Mesenchymal stem cell (in vitro differentiated cells and primary cell): ENCODE measurements at regions not wholly inside any gene's neighbourhood (a gene's known extent, or its start where the extent isn't known, plus 50 kb on each side); places are given as distances from the start of the nearest gene placed in this dataset.

Experiments
- DNase-seq: peaks from one replicate; pipeline ENCODE4 v3.0.0-alpha.2; 2013
- H2AFZ ChIP-seq: one replicate; pipeline ENCODE4 v1.6.1; 2013; ENCODE audit warnings: low read depth, mild to moderate bottlenecking, control low read depth, inconsistent platforms, low read length, moderate library complexity
- H2AK5ac ChIP-seq: 2 replicates; pipeline ENCODE4 v1.6.1; 2013; ENCODE audit warnings: low read length, moderate library complexity, mild to moderate bottlenecking, inconsistent platforms; ENCODE audit not compliant: severe bottlenecking
- H2BK120ac ChIP-seq: one replicate; pipeline ENCODE4 v1.6.1; 2013; ENCODE audit warnings: low read depth, mild to moderate bottlenecking, inconsistent platforms, low read length, moderate library complexity
- H2BK12ac ChIP-seq, 2 experiments: one replicate each; pipeline ENCODE4 v1.6.1; 2013; ENCODE audit warnings: inconsistent platforms in 2 of 2, low read length in 2 of 2, mild to moderate bottlenecking in 2 of 2, moderate library complexity in 2 of 2, control low read depth in 1 of 2
- H2BK15ac ChIP-seq: one replicate; pipeline ENCODE4 v1.6.1; 2013; ENCODE audit warnings: mild to moderate bottlenecking, low read depth, inconsistent platforms; ENCODE audit not compliant: poor library complexity, severe bottlenecking
- H2BK5ac ChIP-seq: 2 replicates; pipeline ENCODE4 v1.6.1; 2013; ENCODE audit warnings: low read depth, mild to moderate bottlenecking, low read length, control low read depth, inconsistent platforms; ENCODE audit not compliant: poor library complexity, severe bottlenecking
- H3K14ac ChIP-seq, 2 experiments: one replicate each; pipeline ENCODE4 v1.6.1; 2013; ENCODE audit warnings: inconsistent platforms in 2 of 2, low read length in 2 of 2, control low read depth in 1 of 2, mild to moderate bottlenecking in 1 of 2, moderate library complexity in 1 of 2
- H3K18ac ChIP-seq, 2 experiments: one replicate each; pipeline ENCODE4 v1.6.1; 2013; ENCODE audit warnings: inconsistent platforms in 2 of 2, low read length in 2 of 2, control low read depth in 1 of 2, low read depth in 1 of 2, mild to moderate bottlenecking in 1 of 2
- H3K23ac ChIP-seq, 2 experiments: one replicate each; pipeline ENCODE4 v1.6.1; 2013; ENCODE audit warnings: inconsistent platforms in 2 of 2, low read length in 2 of 2, mild to moderate bottlenecking in 2 of 2, moderate library complexity in 2 of 2, control low read depth in 1 of 2
- H3K27ac ChIP-seq: 2 replicates; pipeline ENCODE4 v1.5.1; 2013; ENCODE audit warnings: mild to moderate bottlenecking, moderate library complexity, low read length, control low read depth, inconsistent platforms; ENCODE audit not compliant: poor library complexity, severe bottlenecking
- H3K27me3 ChIP-seq, 2 experiments: 2 replicates each; pipeline versions ENCODE4 v1.6.1 to v1.7.0; 2013; ENCODE audit warnings: low read length in 2 of 2, mild to moderate bottlenecking in 2 of 2, moderate library complexity in 2 of 2, control low read depth in 1 of 2, inconsistent platforms in 1 of 2; ENCODE audit not compliant: control insufficient read depth in 1 of 2, insufficient read depth in 1 of 2
- H3K36me3 ChIP-seq, 2 experiments: 2 replicates each; pipeline versions ENCODE4 v1.6.1 to v1.7.0; 2013; ENCODE audit warnings: low read length in 2 of 2, control low read depth in 1 of 2, inconsistent platforms in 1 of 2, low read depth in 1 of 2, mild to moderate bottlenecking in 1 of 2; ENCODE audit not compliant: insufficient read depth in 2 of 2, control insufficient read depth in 1 of 2
- H3K4ac ChIP-seq, 2 experiments: one replicate each; pipeline ENCODE4 v1.6.1; 2013; ENCODE audit warnings: inconsistent platforms in 2 of 2, low read length in 2 of 2, mild to moderate bottlenecking in 2 of 2, moderate library complexity in 2 of 2, control low read depth in 1 of 2, low read depth in 1 of 2
- H3K4me1 ChIP-seq: 2 replicates; pipeline ENCODE4 v1.6.1; 2013; ENCODE audit warnings: low read depth, low read length, control low read depth; ENCODE audit not compliant: control insufficient read depth, insufficient read depth
- H3K4me2 ChIP-seq: 2 replicates; pipeline ENCODE4 v1.6.1; 2013; ENCODE audit warnings: low read length, mild to moderate bottlenecking, inconsistent platforms; ENCODE audit not compliant: poor library complexity, severe bottlenecking
- H3K4me3 ChIP-seq, 2 experiments: 2 replicates each; pipeline versions ENCODE4 v1.5.1 to v1.7.0; 2013; ENCODE audit warnings: low read length in 2 of 2, mild to moderate bottlenecking in 2 of 2, control low read depth in 1 of 2, low read depth in 1 of 2; ENCODE audit not compliant: insufficient read depth in 1 of 2
- H3K79me1 ChIP-seq: replicated peaks from 2 replicates; pipeline ENCODE4 v1.6.1; 2013; ENCODE audit warnings: mild to moderate bottlenecking, control low read depth, low read length, inconsistent platforms; ENCODE audit not compliant: poor library complexity, severe bottlenecking
- H3K9ac ChIP-seq: 2 replicates; pipeline ENCODE4 v1.7.0; 2013; ENCODE audit warnings: mild to moderate bottlenecking, low read length, moderate library complexity
- H3K9me3 ChIP-seq: 2 replicates; pipeline ENCODE4 v1.7.0; 2013; ENCODE audit warnings: mild to moderate bottlenecking, low read length; ENCODE audit not compliant: control insufficient read depth
- H4K8ac ChIP-seq: one replicate; pipeline ENCODE4 v1.6.1; 2013; ENCODE audit warnings: inconsistent platforms, mild to moderate bottlenecking, low read length, moderate library complexity
- H4K91ac ChIP-seq: one replicate; pipeline ENCODE4 v1.6.1; 2013; ENCODE audit warnings: mild to moderate bottlenecking, low read length, inconsistent platforms
- WGBS: methylation state at CpG from one replicate; pipeline ENCODE4 v1.1.7; 2013; ENCODE audit warnings: mixed read lengths; 5-methylcytosine and 5-hydroxymethylcytosine counted together

DNA sequence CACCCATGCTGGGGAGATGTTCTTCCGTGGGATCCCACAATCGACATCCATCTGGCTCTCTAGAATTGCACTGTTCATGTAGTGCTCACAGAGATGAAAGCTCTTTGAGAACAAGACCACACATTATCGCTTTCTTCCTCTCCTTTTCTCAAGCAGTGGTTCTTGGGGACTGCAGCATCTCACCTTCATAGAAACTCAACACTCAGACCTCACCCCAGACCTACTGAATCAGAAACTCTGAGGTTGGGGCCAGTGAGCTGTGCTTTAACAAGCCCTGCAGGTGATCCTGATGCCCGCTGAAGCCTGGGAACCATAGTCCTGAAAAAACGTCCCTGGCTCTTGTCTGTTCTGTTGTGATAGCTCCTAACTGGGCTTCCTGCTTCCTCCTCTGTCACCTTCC is 251.3 kb upstream of the FGGY start:
- peak overlapping the region; percentile 78 for H4K91ac ChIP-seq
- no peak for DNase-seq
- H3K4ac ChIP-seq, result peak overlapping the region; percentile 90 to 93
- 89% methylated on average over 5 of the region's 5 CpGs for WGBS
- peak overlapping the region; percentile 69 to 90 for H3K18ac ChIP-seq
- no peaks in the 10 kb centered on the region for H3K9me3 ChIP-seq
- H3K23ac ChIP-seq, result no peak overlapping the region
- peak overlapping the region; percentile 57 for H2BK120ac ChIP-seq
- no peaks in the 10 kb centered on the region for H3K27me3 ChIP-seq
- H2BK5ac ChIP-seq, result no peak overlapping the region
- no peak overlapping the region for H2AFZ ChIP-seq
- H3K4me3 ChIP-seq, result no peak overlapping the region
- no peak overlapping the region for H3K4me2 ChIP-seq
- H3K9ac ChIP-seq, result no peak overlapping the region
- H2BK15ac ChIP-seq, result no peak overlapping the region
- H3K27ac ChIP-seq, result no peak overlapping the region
- peak overlapping the region; percentile 22 for H4K8ac ChIP-seq
- peak overlapping the region; percentile 85 to 96 for H2BK12ac ChIP-seq
- peak overlapping the region in 1 of 2 experiments; percentile 15 for H3K14ac ChIP-seq
- H3K36me3 ChIP-seq, result peaks cover 0 to 4% of the 10 kb centered on the region in 2 experiments
- no peaks in the 10 kb centered on the region for H3K79me1 ChIP-seq
- peak overlapping the region; percentile 8 for H2AK5ac ChIP-seq
- peaks cover 11% of the 10 kb centered on the region for H3K4me1 ChIP-seq

DNA sequence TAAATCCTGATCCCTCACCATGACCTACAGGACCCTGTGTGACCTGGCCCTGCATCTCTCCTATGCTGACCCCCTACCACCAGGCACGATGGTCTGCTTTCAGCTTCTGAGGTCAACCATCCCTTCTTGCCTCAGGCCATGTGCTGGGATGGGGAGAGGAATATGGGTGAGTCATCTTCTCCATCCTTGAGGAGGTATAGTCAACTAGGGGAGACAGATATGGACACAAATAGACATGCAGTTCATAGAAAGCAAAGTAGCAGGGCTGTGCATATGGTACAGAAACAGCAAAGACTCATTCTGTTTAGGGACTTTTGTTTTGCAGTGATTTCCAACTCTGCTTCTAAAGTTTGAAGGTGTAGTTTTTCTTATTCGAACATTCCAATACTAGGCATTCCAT is 250.8 kb upstream of the FGGY start:
- peak; percentile 68 for DNase-seq
- peak overlapping the region in 1 of 2 experiments; percentile 79 for H3K14ac ChIP-seq
- H2AK5ac ChIP-seq, result peak overlapping the region; percentile 59
- peak overlapping the region; percentile 95 for H4K91ac ChIP-seq
- H3K36me3 ChIP-seq, result peaks cover 0 to 4% of the 10 kb centered on the region in 2 experiments
- H3K79me1 ChIP-seq, result no peaks in the 10 kb centered on the region
- no peaks in the 10 kb centered on the region for H3K27me3 ChIP-seq
- H3K18ac ChIP-seq, result peak overlapping the region; percentile 69 to 90
- H3K27ac ChIP-seq, result no peak overlapping the region
- no peak overlapping the region for H3K9ac ChIP-seq
- peaks cover 11% of the 10 kb centered on the region for H3K4me1 ChIP-seq
- H2BK12ac ChIP-seq, result peak overlapping the region; percentile 93 to 96
- H2BK5ac ChIP-seq, result no peak overlapping the region
- H2BK15ac ChIP-seq, result peak overlapping the region; percentile 60
- no peak overlapping the region for H3K4me3 ChIP-seq
- H2BK120ac ChIP-seq, result peak overlapping the region; percentile 91
- peak overlapping the region; percentile 90 to 93 for H3K4ac ChIP-seq
- no peak overlapping the region for H3K4me2 ChIP-seq
- no peak overlapping the region for H2AFZ ChIP-seq
- H4K8ac ChIP-seq, result peak overlapping the region; percentile 85
- no peak overlapping the region for H3K23ac ChIP-seq
- WGBS, result 83% methylated on average over 2 of the region's 2 CpGs
- H3K9me3 ChIP-seq, result no peaks in the 10 kb centered on the region

DNA sequence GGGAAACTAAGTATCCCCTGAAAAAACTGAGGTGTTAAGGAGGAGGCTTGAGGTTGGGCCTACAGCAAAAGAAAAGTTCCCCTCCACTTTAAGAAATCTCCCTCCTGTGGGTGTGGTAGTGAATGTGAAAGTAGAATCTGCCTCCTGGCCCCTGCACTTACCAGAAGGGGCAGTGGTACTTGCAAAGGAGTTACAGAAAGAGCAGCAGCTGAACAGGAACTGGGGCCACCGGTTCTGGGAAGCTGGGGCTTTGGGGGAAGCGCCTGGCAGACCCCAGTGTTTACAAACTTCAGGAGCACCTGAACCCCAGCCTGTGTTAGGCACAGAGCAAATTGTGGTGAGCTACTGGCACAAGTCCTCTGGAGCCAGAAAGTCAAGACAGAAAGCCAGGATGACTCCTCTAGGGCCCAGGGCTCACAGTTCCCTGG is 250.2 kb upstream of the FGGY start:
- Histone ChIP-seq H3K4me1 (peaks cover 11% of the 10 kb centered on the region), H3K27ac (no peak overlapping the region), H2BK120ac (peak overlapping the region; percentile 91), H4K91ac (peak overlapping the region; percentile 73), H4K8ac (peak overlapping the region; percentile 70), H3K4me2 (no peak overlapping the region), H3K36me3 (peaks cover 0 to 4% of the 10 kb centered on the region in 2 experiments), H3K14ac (peak overlapping the region in 1 of 2 experiments; percentile 9), H3K4ac (peak overlapping the region; percentile 6 to 51), H3K23ac (no peak overlapping the region), H3K27me3 (no peaks in the 10 kb centered on the region), H3K9ac (no peak overlapping the region), H3K18ac (peak overlapping the region; percentile 46 to 88), H2BK15ac (peak overlapping the region; percentile 19), H2AK5ac (peak overlapping the region; percentile 75), H3K79me1 (no peaks in the 10 kb centered on the region), H3K4me3 (no peak overlapping the region), H2AFZ (peak overlapping the region; percentile 6), H2BK12ac (peak overlapping the region; percentile 64 to 93), H3K9me3 (no peaks in the 10 kb centered on the region), H2BK5ac (no peak overlapping the region)
- WGBS, result 54% methylated on average over 2 of the region's 2 CpGs
- peak; percentile 57 for DNase-seq

DNA sequence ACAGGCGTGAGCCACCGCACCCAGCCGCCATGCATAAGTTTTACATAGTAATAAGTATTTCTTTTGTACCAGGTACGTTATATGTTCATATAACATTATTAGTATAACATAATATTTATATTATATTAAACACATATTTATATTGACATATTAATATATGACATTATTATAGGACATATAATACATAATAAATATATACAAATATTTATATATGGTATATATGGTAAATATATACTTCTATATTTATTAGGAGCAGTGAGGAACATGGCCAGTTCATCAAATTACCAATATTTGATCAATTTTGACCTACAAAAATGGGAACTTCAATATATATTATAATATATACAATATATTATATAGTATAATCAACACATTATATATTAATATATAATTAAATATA is 245.9 kb upstream of the FGGY start:
- WGBS, result no CpG with 5 or more reads among the region's 4 CpGs
- H2BK120ac ChIP-seq, result no peak overlapping the region
- H2BK5ac ChIP-seq, result no peak overlapping the region
- H2BK15ac ChIP-seq, result no peak overlapping the region
- no peak overlapping the region for H4K8ac ChIP-seq
- H3K79me1 ChIP-seq, result no peaks in the 10 kb centered on the region
- no peak overlapping the region for H3K4me3 ChIP-seq
- H3K23ac ChIP-seq, result no peak overlapping the region
- peaks cover 7% of the 10 kb centered on the region for H3K4me1 ChIP-seq
- H3K4me2 ChIP-seq, result no peak overlapping the region
- H3K9me3 ChIP-seq, result no peaks in the 10 kb centered on the region
- H3K14ac ChIP-seq, result no peak overlapping the region
- H2AFZ ChIP-seq, result no peak overlapping the region
- no peak overlapping the region for H4K91ac ChIP-seq
- no peak overlapping the region for H3K27ac ChIP-seq
- no peaks in the 10 kb centered on the region for H3K27me3 ChIP-seq
- no peak overlapping the region for H3K18ac ChIP-seq
- no peak overlapping the region for H3K4ac ChIP-seq
- H2AK5ac ChIP-seq, result no peak overlapping the region
- no peak overlapping the region for H2BK12ac ChIP-seq
- no peak overlapping the region for H3K9ac ChIP-seq
- DNase-seq, result no peak
- H3K36me3 ChIP-seq, result peaks cover 0 to 4% of the 10 kb centered on the region in 2 experiments
